ENCODE measurements at regions not wholly inside any gene's neighbourhood (a gene's known extent, or its start where the extent isn't known, plus 50 kb on each side); places are given as distances from the start of the nearest gene placed in this dataset.

DNA sequence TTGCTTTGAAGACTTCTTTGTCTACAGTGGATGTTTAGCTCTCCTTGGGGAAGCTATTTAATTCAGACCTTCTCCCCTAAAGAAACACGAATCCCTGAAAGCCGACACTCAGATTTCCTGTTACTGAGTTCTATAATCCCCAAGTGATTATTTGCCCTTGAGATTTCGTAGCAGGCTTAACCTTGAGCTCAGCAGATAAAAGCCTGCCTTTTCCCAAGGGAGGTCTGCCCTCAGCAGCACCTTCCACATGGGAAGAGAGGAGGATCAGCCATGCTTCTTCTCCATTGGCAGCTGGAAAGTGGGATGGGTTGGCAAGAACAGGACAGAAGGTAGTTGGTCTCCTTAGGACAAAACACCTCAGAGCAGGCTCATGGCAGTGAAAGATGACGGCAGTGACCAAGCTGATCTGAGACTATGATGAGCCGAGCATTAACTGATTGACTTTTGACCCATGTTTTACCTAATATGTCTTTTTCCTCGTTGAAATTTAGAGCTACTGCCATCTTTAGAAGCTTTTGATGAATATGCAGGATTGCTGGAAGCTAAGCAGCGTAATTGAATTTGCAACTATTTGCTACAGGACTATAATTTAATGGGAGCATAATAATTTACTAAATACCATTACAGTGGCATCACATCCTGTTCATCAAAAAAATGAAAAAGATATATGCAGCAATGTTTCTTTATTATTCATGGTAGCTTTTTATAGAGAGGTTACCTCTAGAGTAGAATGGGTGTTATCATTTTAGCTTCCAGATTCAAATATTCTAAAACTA is 511.1 kb upstream of the ID2 start:
- Histone ChIP-seq H3K27ac (ENCODE audit: low read depth in 1 of 2, low read length in 1 of 2) (no peak overlapping the region), H3K4me3 (ENCODE audit: low read length in 2 of 2) (no peak overlapping the region), H3K9me3 (ENCODE audit: control insufficient read depth in 2 of 2, insufficient read depth in 1 of 2, low read length in 1 of 2) (no peaks in the 10 kb centered on the region), H3K36me3 (ENCODE audit: control insufficient read depth in 2 of 2, insufficient read depth in 2 of 2, low read length in 1 of 2) (no peaks in the 10 kb centered on the region), H3K4me1 (ENCODE audit: control insufficient read depth in 2 of 2, insufficient read depth in 2 of 2, low read length in 2 of 2) (no peaks in the 10 kb centered on the region), H3K27me3 (ENCODE audit: control insufficient read depth in 2 of 2, insufficient read depth in 1 of 2, low read length in 1 of 2) (no peaks in the 10 kb centered on the region)
- no peak for DNase-seq (ENCODE audit: low read depth in 6 of 9, low spot score in 9 of 9)
- 96% methylated on average over 7 of the region's 7 CpGs for WGBS

GRCh38 chr2:8171608-8172007 is 510.2 kb upstream of the ID2 start:
- Histone ChIP-seq H3K9me3 (ENCODE audit: control insufficient read depth in 2 of 2, insufficient read depth in 1 of 2, low read length in 1 of 2) (no peaks in the 10 kb centered on the region), H3K27me3 (ENCODE audit: control insufficient read depth in 2 of 2, insufficient read depth in 1 of 2, low read length in 1 of 2) (no peaks in the 10 kb centered on the region), H3K27ac (ENCODE audit: low read depth in 1 of 2, low read length in 1 of 2) (no peak overlapping the region), H3K4me1 (ENCODE audit: control insufficient read depth in 2 of 2, insufficient read depth in 2 of 2, low read length in 2 of 2) (no peaks in the 10 kb centered on the region), H3K36me3 (ENCODE audit: control insufficient read depth in 2 of 2, insufficient read depth in 2 of 2, low read length in 1 of 2) (no peaks in the 10 kb centered on the region), H3K4me3 (ENCODE audit: low read length in 2 of 2) (no peak overlapping the region)
- no peak for DNase-seq (ENCODE audit: low read depth in 6 of 9, low spot score in 9 of 9)
- WGBS = 83% methylated on average over 2 of the region's 2 CpGs

DNA sequence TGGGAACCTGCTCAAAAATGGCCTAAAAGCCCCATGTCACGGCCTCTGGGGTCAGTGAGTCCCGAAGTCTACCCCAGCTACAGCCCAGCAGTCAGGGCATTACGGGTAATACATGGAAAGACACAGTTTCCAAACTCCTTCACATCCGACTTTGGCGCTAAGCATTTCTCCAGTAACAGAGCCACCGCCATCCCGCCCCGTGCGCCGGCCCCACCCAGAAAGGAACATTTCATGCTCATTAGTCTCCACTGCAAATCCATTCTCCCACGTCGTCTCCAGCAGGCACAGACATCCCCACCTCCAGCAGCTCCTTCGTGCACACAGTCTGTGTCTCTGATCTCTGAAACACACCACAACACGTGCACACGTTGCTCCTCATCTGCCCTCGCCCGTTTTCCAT is 509.2 kb upstream of the ID2 start:
- H3K4me1 ChIP-seq (ENCODE audit: control insufficient read depth in 2 of 2, insufficient read depth in 2 of 2, low read length in 2 of 2) = no peaks in the 10 kb centered on the region
- 98% methylated on average over 17 of the region's 17 CpGs for WGBS
- H3K4me3 ChIP-seq (ENCODE audit: low read length in 2 of 2) = no peak overlapping the region

GRCh38 chr2:8174641-8175257 is 507.1 kb upstream of the ID2 start:
- 92% methylated on average over 6 of the region's 6 CpGs for WGBS
- H3K4me1 ChIP-seq (ENCODE audit: control insufficient read depth in 2 of 2, insufficient read depth in 2 of 2, low read length in 2 of 2) = no peaks in the 10 kb centered on the region
- no peaks in the 10 kb centered on the region for H3K36me3 ChIP-seq (ENCODE audit: control insufficient read depth in 2 of 2, insufficient read depth in 2 of 2, low read length in 1 of 2)
- no peak overlapping the region for H3K4me3 ChIP-seq (ENCODE audit: low read length in 2 of 2)
- no peak overlapping the region for H3K27ac ChIP-seq (ENCODE audit: low read depth in 1 of 2, low read length in 1 of 2)
- H3K27me3 ChIP-seq (ENCODE audit: control insufficient read depth in 2 of 2, insufficient read depth in 1 of 2, low read length in 1 of 2) = no peaks in the 10 kb centered on the region
- H3K9me3 ChIP-seq (ENCODE audit: control insufficient read depth in 2 of 2, insufficient read depth in 1 of 2, low read length in 1 of 2) = peaks cover 0 to 2% of the 10 kb centered on the region in 2 donors
- DNase-seq (ENCODE audit: low read depth in 6 of 9, low spot score in 9 of 9) = no peak

More for the DNA sequence above, 509.2 kb upstream of the ID2 start:
- no peak for DNase-seq (ENCODE audit: low read depth in 6 of 9, low spot score in 9 of 9)
- H3K27ac ChIP-seq (ENCODE audit: low read depth in 1 of 2, low read length in 1 of 2) = no peak overlapping the region
- no peaks in the 10 kb centered on the region for H3K27me3 ChIP-seq (ENCODE audit: control insufficient read depth in 2 of 2, insufficient read depth in 1 of 2, low read length in 1 of 2)
- H3K36me3 ChIP-seq (ENCODE audit: control insufficient read depth in 2 of 2, insufficient read depth in 2 of 2, low read length in 1 of 2) = no peaks in the 10 kb centered on the region
- H3K9me3 ChIP-seq (ENCODE audit: control insufficient read depth in 2 of 2, insufficient read depth in 1 of 2, low read length in 1 of 2) = no peaks in the 10 kb centered on the region

- H3K27me3 ChIP-seq (ENCODE audit: control insufficient read depth in 2 of 2, insufficient read depth in 1 of 2, low read length in 1 of 2) = no peaks in the 10 kb centered on the region
- 82% methylated on average over 2 of the region's 2 CpGs for WGBS
- DNase-seq (ENCODE audit: low read depth in 6 of 9, low spot score in 9 of 9) = no peak
- no peak overlapping the region for H3K4me3 ChIP-seq (ENCODE audit: low read length in 2 of 2)
- no peaks in the 10 kb centered on the region for H3K36me3 ChIP-seq (ENCODE audit: control insufficient read depth in 2 of 2, insufficient read depth in 2 of 2, low read length in 1 of 2)
- H3K9me3 ChIP-seq (ENCODE audit: control insufficient read depth in 2 of 2, insufficient read depth in 1 of 2, low read length in 1 of 2) = peaks cover 0 to 2% of the 10 kb centered on the region in 2 donors
- no peak overlapping the region for H3K27ac ChIP-seq (ENCODE audit: low read depth in 1 of 2, low read length in 1 of 2)
- no peaks in the 10 kb centered on the region for H3K4me1 ChIP-seq (ENCODE audit: control insufficient read depth in 2 of 2, insufficient read depth in 2 of 2, low read length in 2 of 2)
Measured at GRCh38 chr2:8176887-8177286, 505.0 kb upstream of the ID2 start.

DNA sequence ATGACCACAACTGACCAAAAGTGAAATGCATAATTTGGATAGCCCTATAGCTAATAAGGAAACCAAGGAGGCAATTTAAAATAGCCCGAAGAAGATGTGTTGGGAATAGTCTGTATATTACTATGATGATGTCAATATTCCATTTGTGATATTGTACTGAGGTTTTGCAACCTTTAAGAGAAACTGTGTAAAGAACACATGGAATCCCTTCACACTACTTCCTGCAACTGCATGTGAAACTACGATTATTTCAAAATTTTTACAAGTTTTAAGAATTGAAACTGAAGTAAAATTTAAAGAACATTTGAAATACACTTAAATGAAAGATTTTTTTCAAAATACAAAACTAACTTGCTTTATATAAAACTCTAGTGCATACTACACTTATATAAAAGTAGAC is 504.3 kb upstream of the ID2 start:
- H3K4me1 ChIP-seq (ENCODE audit: control insufficient read depth in 2 of 2, insufficient read depth in 2 of 2, low read length in 2 of 2) = no peaks in the 10 kb centered on the region
- 96% methylated on average over 2 of the region's 2 CpGs for WGBS
- H3K27me3 ChIP-seq (ENCODE audit: control insufficient read depth in 2 of 2, insufficient read depth in 1 of 2, low read length in 1 of 2) = no peaks in the 10 kb centered on the region
- no peak overlapping the region for H3K4me3 ChIP-seq (ENCODE audit: low read length in 2 of 2)
- no peak for DNase-seq (ENCODE audit: low read depth in 6 of 9, low spot score in 9 of 9)
- H3K36me3 ChIP-seq (ENCODE audit: control insufficient read depth in 2 of 2, insufficient read depth in 2 of 2, low read length in 1 of 2) = no peaks in the 10 kb centered on the region
- no peak overlapping the region for H3K27ac ChIP-seq (ENCODE audit: low read depth in 1 of 2, low read length in 1 of 2)
- peaks cover 0 to 2% of the 10 kb centered on the region in 2 donors for H3K9me3 ChIP-seq (ENCODE audit: control insufficient read depth in 2 of 2, insufficient read depth in 1 of 2, low read length in 1 of 2)

GRCh38 chr2:8178911-8179310 is 502.9 kb upstream of the ID2 start:
- WGBS = 96% methylated on average over 7 of the region's 7 CpGs
- Histone ChIP-seq H3K4me1 (ENCODE audit: control insufficient read depth in 2 of 2, insufficient read depth in 2 of 2, low read length in 2 of 2) (no peaks in the 10 kb centered on the region), H3K36me3 (ENCODE audit: control insufficient read depth in 2 of 2, insufficient read depth in 2 of 2, low read length in 1 of 2) (no peaks in the 10 kb centered on the region), H3K9me3 (ENCODE audit: control insufficient read depth in 2 of 2, insufficient read depth in 1 of 2, low read length in 1 of 2) (peaks cover 0 to 2% of the 10 kb centered on the region in 2 donors), H3K4me3 (ENCODE audit: low read length in 2 of 2) (no peak overlapping the region), H3K27me3 (ENCODE audit: control insufficient read depth in 2 of 2, insufficient read depth in 1 of 2, low read length in 1 of 2) (no peaks in the 10 kb centered on the region), H3K27ac (ENCODE audit: low read depth in 1 of 2, low read length in 1 of 2) (no peak overlapping the region)
- no peak for DNase-seq (ENCODE audit: low read depth in 6 of 9, low spot score in 9 of 9)

- 94% methylated on average over 6 of the region's 6 CpGs for WGBS
- H3K4me1 ChIP-seq (ENCODE audit: control insufficient read depth in 2 of 2, insufficient read depth in 2 of 2, low read length in 2 of 2) = no peaks in the 10 kb centered on the region
- no peak for DNase-seq (ENCODE audit: low read depth in 6 of 9, low spot score in 9 of 9)
- H3K36me3 ChIP-seq (ENCODE audit: control insufficient read depth in 2 of 2, insufficient read depth in 2 of 2, low read length in 1 of 2) = no peaks in the 10 kb centered on the region
- H3K27ac ChIP-seq (ENCODE audit: low read depth in 1 of 2, low read length in 1 of 2) = no peak overlapping the region
- no peaks in the 10 kb centered on the region for H3K9me3 ChIP-seq (ENCODE audit: control insufficient read depth in 2 of 2, insufficient read depth in 1 of 2, low read length in 1 of 2)
- no peak overlapping the region for H3K4me3 ChIP-seq (ENCODE audit: low read length in 2 of 2)
- no peaks in the 10 kb centered on the region for H3K27me3 ChIP-seq (ENCODE audit: control insufficient read depth in 2 of 2, insufficient read depth in 1 of 2, low read length in 1 of 2)
Measured at GRCh38 chr2:8189316-8189715, 492.5 kb upstream of the ID2 start.

DNA sequence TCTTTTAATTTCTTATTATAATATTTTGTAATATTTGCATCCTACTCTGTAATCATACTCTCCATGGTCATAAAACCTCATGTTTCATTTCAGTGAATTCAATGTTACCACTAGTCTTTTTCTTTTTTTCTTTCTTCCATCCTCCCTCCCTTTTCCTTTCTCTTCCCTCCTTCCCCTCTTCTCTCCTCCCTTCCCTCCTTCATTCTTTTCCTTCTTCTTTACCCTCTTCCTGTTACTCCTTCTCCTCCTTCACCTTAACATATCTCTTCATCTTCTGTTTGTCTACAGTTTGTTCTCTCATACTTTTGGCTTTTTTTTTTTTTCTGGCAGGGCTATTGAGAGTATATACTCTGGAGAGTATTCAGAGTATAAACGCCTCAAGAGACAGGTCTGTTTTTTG is 491.6 kb upstream of the ID2 start:
- Histone ChIP-seq H3K4me1 (ENCODE audit: control insufficient read depth in 2 of 2, insufficient read depth in 2 of 2, low read length in 2 of 2) (no peaks in the 10 kb centered on the region), H3K36me3 (ENCODE audit: control insufficient read depth in 2 of 2, insufficient read depth in 2 of 2, low read length in 1 of 2) (no peaks in the 10 kb centered on the region), H3K27ac (ENCODE audit: low read depth in 1 of 2, low read length in 1 of 2) (no peak overlapping the region), H3K4me3 (ENCODE audit: low read length in 2 of 2) (no peak overlapping the region), H3K9me3 (ENCODE audit: control insufficient read depth in 2 of 2, insufficient read depth in 1 of 2, low read length in 1 of 2) (no peaks in the 10 kb centered on the region), H3K27me3 (ENCODE audit: control insufficient read depth in 2 of 2, insufficient read depth in 1 of 2, low read length in 1 of 2) (no peaks in the 10 kb centered on the region)
- 98% methylated on average over 1 of the region's 1 CpG for WGBS
- DNase-seq (ENCODE audit: low read depth in 6 of 9, low spot score in 9 of 9) = no peak
